Smooth muscle cell (in vitro differentiated cells): ENCODE measurements at regions not wholly inside any gene's neighbourhood (a gene's known extent, or its start where the extent isn't known, plus 50 kb on each side); places are given as distances from the start of the nearest gene placed in this dataset.
"Not testable (repeated sequence)": the region's sequence is repeated elsewhere in the genome, so short reads cannot be mapped to it uniquely, and the experiment has no call there.

Source experiments
- DNase-seq: peaks from one replicate; lab custom pipeline; 2025; ENCODE audit not compliant: unreplicated experiment; lab: John Stamatoyannopoulos, UW
- H2AFZ ChIP-seq: fragments of 200-600 bp; sonication (generic); 2 replicates; pipeline ENCODE4 v1.6.0; 2016; ENCODE audit warnings: antibody characterized with exemption, low read depth, mild to moderate bottlenecking
- H3F3A ChIP-seq: fragments of 200-600 bp; sonication (generic); 2 replicates; pipeline ENCODE4 v1.6.0; 2017; ENCODE audit warnings: antibody characterized with exemption, low read depth
- H3K27ac ChIP-seq: fragments of 200-600 bp; sonication (generic); 2 replicates; pipeline ENCODE4 v1.5.1; 2016; ENCODE audit warnings: low read depth, mild to moderate bottlenecking
- H3K27me3 ChIP-seq: fragments of 200-600 bp; sonication (generic); 2 replicates; pipeline ENCODE4 v1.6.1; 2016; ENCODE audit warnings: low read depth, mild to moderate bottlenecking
- H3K36me3 ChIP-seq: fragments of 200-600 bp; sonication (generic); 2 replicates; pipeline ENCODE4 v1.5.1; 2016; ENCODE audit warnings: low read depth
- H3K4me1 ChIP-seq: fragments of 200-600 bp; sonication (generic); 2 replicates; pipeline ENCODE4 v1.5.1; 2016; ENCODE audit warnings: low read depth
- H3K4me2 ChIP-seq: fragments of 200-600 bp; sonication (generic); 2 replicates; pipeline ENCODE4 v1.6.0; 2016; ENCODE audit warnings: mild to moderate bottlenecking
- H3K4me3 ChIP-seq: fragments of 200-600 bp; sonication (generic); 2 replicates; pipeline ENCODE4 v1.5.1; 2016; ENCODE audit warnings: mild to moderate bottlenecking
- H3K79me2 ChIP-seq: fragments of 200-600 bp; sonication (generic); 2 replicates; pipeline ENCODE4 v1.6.0; 2016; ENCODE audit warnings: low read depth, mild to moderate bottlenecking
- H3K9ac ChIP-seq: fragments of 200-600 bp; sonication (generic); 2 replicates; pipeline ENCODE4 v1.6.0; 2016; ENCODE audit warnings: low read depth
- H3K9me3 ChIP-seq: fragments of 200-600 bp; sonication (generic); replicated peaks from 2 replicates; pipeline ENCODE4 v1.5.1; 2016; ENCODE audit warnings: low read depth
- H4K20me1 ChIP-seq: fragments of 200-600 bp; sonication (generic); 2 replicates; pipeline ENCODE4 v1.6.0; 2016; ENCODE audit warnings: low read depth
- CTCF ChIP-seq: fragments of 200-600 bp; sonication (generic); IDR thresholded peaks from 2 replicates; pipeline ENCODE4 v1.5.1; 2017; ENCODE audit warnings: borderline replicate concordance, mild to moderate bottlenecking, antibody characterized with exemption; ENCODE audit not compliant: insufficient read depth, poor library complexity, severe bottlenecking
- WGBS: methylation state at CpG from one replicate; pipeline ENCODE4 v1.1.7; 2016; ENCODE audit warnings: low lambda C conversion rate; 5-methylcytosine and 5-hydroxymethylcytosine counted together

DNA sequence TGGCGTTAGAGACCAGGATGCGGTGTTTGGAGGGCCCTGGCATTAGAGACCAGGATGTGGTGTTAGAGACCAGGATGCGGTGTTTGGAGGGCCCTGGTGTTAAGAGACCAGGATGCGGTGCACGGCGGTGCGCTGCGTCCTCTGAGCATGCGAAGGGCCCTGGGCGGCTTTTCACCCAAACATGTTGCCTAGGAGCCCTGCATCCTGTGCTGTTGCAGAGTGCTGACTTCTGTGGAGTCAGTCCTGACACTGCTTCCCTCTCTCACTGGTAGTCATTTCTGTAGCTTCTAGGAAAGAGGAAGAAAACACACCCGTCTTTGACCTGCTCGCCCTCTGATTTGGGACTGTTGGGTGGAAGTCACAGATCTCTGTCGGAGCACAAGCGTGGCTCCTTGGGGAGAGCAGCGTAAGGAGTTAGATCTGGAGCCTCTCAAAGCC lies 141.2 kb downstream of the LAT start:
- no peak for TF ChIP-seq CTCF
- WGBS: 97% methylated on average over 15 of the region's 15 CpGs
- H3K9ac ChIP-seq: no peak overlapping the region

DNA sequence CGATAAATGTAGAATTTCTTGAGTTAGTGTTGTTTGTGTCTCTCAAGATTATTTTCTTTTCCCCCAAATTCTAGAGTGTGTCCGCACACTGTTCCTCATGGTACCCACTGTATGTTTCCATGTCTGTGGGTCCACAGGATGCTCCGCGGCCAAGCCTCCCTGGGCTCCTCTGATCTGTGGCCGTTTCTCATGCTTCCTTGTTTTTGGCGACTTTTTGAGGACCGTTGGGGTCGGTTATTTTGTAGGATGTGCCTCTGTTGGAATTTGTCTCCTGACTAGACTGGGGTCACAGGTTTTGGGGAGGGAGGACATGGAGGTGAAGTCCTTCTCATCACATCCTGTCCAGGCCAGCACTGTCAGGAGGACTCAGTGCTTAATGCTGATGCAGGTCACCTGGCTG lies 140.0 kb downstream of the LAT start:
- Histone ChIP-seq H3K79me2 (no peaks in the 10 kb centered on the region), H4K20me1 (no peaks in the 10 kb centered on the region), H3K27ac (no peak overlapping the region), H3K36me3 (no peaks in the 10 kb centered on the region), H3K9me3 (no peaks in the 10 kb centered on the region), H3F3A (no peaks in the 10 kb centered on the region), H3K9ac (no peak overlapping the region), H3K4me1 (no peaks in the 10 kb centered on the region), H2AFZ (no peak overlapping the region), H3K4me2 (no peak overlapping the region), H3K4me3 (no peak overlapping the region), H3K27me3 (no peaks in the 10 kb centered on the region)
- no peak for DNase-seq
- WGBS: 96% methylated on average over 8 of the region's 8 CpGs
- no peak for TF ChIP-seq CTCF

More for the DNA sequence above, 141.2 kb downstream of the LAT start:
- no peak overlapping the region for H2AFZ ChIP-seq
- H3K4me2 ChIP-seq: no peak overlapping the region
- no peaks in the 10 kb centered on the region for H3K36me3 ChIP-seq
- H3K27me3 ChIP-seq: no peaks in the 10 kb centered on the region
- H3K4me1 ChIP-seq: no peaks in the 10 kb centered on the region
- H4K20me1 ChIP-seq: no peaks in the 10 kb centered on the region
- no peak overlapping the region for H3K27ac ChIP-seq
- no peaks in the 10 kb centered on the region for H3K9me3 ChIP-seq
- no peak for DNase-seq
- no peak overlapping the region for H3K4me3 ChIP-seq
- no peaks in the 10 kb centered on the region for H3K79me2 ChIP-seq
- no peaks in the 10 kb centered on the region for H3F3A ChIP-seq

- not testable (repeated sequence) for H3K9ac ChIP-seq, H3K4me3 ChIP-seq, H3K4me2 ChIP-seq, H3K79me2 ChIP-seq, H3K27me3 ChIP-seq, H3K9me3 ChIP-seq, H3F3A ChIP-seq, H3K4me1 ChIP-seq, H3K36me3 ChIP-seq, H2AFZ ChIP-seq, DNase-seq, H4K20me1 ChIP-seq, H3K27ac ChIP-seq
- WGBS: 94% methylated on average over 7 of the region's 7 CpGs
Observed at GRCh38 chr16:29124162-29124561, 139.3 kb downstream of the LAT start.

DNA sequence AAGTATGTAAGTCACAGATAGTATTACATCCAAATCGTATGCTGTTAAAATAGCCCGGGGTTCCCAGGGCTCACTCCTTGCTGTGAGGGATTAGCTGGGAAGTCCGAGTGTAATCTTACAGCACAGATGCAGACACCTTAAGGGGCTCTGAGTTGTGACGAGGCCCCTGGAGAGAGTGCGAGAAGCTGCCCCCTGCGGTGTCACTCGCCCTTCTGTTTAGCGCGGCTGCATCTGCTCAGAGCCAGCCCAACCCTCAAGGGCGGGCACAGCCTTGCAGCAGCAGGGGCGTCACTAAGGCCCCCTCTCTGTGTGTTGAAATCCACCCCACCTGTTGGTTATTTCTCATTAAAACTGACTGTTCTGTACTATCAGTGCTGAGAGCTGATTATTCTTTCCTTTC lies 135.8 kb downstream of the LAT start:
- DNase-seq, H3K79me2 ChIP-seq, H4K20me1 ChIP-seq, H3K27me3 ChIP-seq, H3K4me3 ChIP-seq, H3K9me3 ChIP-seq, H3K4me2 ChIP-seq, H3K4me1 ChIP-seq, H3F3A ChIP-seq, H3K27ac ChIP-seq, H3K9ac ChIP-seq, H2AFZ ChIP-seq, H3K36me3 ChIP-seq: not testable (repeated sequence)
- 70% methylated on average over 8 of the region's 11 CpGs for WGBS

DNA sequence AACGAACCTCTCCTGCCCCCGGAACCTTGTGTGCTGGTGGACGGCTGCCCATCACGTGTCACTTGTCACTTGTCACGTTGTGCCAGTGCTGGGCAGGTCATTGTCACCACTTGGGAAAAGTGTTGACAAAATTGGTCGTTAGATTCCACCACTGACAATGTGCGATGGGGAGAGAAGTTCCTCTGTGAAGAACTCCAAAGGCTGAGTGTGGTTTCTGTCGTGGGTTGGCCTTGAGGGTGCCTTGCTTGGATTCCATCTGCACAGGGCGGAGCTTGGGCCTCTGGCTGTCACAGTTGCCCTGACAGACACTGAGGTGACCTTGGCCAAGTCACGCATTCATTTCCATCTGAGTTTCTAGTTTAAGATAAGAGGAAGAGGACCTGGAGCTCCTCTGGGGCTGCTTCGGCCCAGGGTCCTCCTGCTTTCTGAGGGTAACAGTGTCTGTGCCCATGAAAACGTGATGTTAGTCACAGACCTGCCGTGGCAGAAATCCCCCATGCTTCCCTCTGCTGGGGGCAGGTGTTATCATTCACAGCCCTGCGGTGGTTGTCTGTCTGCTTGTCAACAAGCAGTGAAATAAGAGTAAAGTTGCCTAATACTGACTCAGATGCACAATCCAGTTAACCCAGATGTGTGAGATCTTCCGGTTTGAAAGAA lies 133.6 kb downstream of the LAT start:
- H3F3A ChIP-seq, DNase-seq, H3K79me2 ChIP-seq, H3K4me1 ChIP-seq, H3K36me3 ChIP-seq, H3K9me3 ChIP-seq, H2AFZ ChIP-seq, H3K27me3 ChIP-seq, H3K9ac ChIP-seq, H3K4me2 ChIP-seq, H4K20me1 ChIP-seq, H3K27ac ChIP-seq, H3K4me3 ChIP-seq: not testable (repeated sequence)
- WGBS: 77% methylated on average over 15 of the region's 15 CpGs
